Right atrium auricular region (tissue), 2 donors: ENCODE measurements at regions not wholly inside any gene's neighbourhood (a gene's known extent, or its start where the extent isn't known, plus 50 kb on each side); places are given as distances from the start of the nearest gene placed in this dataset.

ENCODE experiments used
- DNase-seq: peaks from one replicate; pipeline ENCODE4 v3.0.0-alpha.2; 2019; ENCODE audit warnings: low spot score
- H3K27ac ChIP-seq, 2 donors: fragments of 200-600 bp; sonication (generic); 1 replicate in 1 of 2; 2 replicates in 1 of 2; pipeline ENCODE4 v1.5.1; 2016 to 2019
- H3K27me3 ChIP-seq, 2 donors: fragments of 200-600 bp; sonication (generic); one replicate each; pipeline versions ENCODE4 v1.5.1 to v1.6.0; 2017 to 2019
- H3K36me3 ChIP-seq: fragments of 200-600 bp; sonication (generic); one replicate; pipeline ENCODE4 v1.5.1; 2016
- H3K4me1 ChIP-seq, 2 donors: fragments of 200-600 bp; sonication (generic); one replicate each; pipeline versions ENCODE4 v1.5.1 to v1.6.0; 2017 to 2019
- H3K4me3 ChIP-seq, 2 donors: fragments of 200-600 bp; sonication (generic); 1 replicate in 1 of 2; 2 replicates in 1 of 2; pipeline ENCODE4 v1.5.1; 2017 to 2019; ENCODE audit warnings: mild to moderate bottlenecking in 1 of 2, moderate library complexity in 1 of 2
- H3K9me3 ChIP-seq, 2 donors: fragments of 200-600 bp; sonication (generic); one replicate each; pipeline ENCODE4 v1.5.1; 2019
- CTCF ChIP-seq, 2 donors: fragments of 200-600 bp; sonication (generic); IDR thresholded peaks; one replicate each; pipeline ENCODE4 v1.5.1; 2019; ENCODE audit warnings: antibody characterized with exemption in 2 of 2

DNA sequence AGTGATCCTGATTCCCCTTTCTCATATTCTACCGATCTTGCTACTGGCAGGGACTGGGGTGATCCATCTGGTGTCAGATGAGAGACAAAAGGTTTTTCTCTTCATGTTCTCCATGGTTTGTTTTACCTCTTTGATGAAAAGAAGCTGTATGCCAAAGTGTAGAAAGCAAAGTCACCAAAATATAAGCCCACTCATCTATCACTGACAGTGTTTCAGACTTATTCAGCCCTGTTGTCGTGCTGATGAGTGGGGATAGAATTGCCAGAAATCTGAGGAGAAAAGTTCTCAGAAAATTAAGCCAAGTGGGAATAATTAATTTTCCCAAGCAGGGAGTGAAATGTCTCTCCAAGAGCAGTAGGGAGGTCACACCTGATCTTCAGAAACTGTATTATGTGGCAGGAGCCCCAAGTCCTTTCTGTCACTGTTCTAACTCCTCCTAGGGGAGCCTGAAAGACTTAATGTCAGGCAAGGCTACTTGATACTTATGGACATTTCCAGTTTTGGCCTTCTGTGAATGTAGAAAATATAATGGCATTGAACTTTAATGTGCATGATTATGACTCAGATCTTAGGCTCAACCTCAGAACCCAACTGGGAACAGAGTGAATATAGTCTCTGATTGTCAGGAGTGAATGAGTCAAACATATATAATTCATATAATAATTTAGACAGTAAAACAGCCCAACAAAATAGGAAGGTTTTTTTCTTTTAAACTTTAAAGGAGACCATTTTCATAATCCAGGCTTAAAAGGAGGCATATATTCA lies 298.1 kb downstream of the ANKRD50 start:
- DNase-seq, result no peak
- Histone ChIP-seq H3K27me3 (no peaks in the 10 kb centered on the region), H3K4me3 (no peak overlapping the region), H3K27ac (no peak overlapping the region), H3K9me3 (no peaks in the 10 kb centered on the region), H3K4me1 (no peaks in the 10 kb centered on the region), H3K36me3 (no peaks in the 10 kb centered on the region)
- TF ChIP-seq CTCF (IDR thresholded peaks at IDR 0.05), result no peak

- H3K27ac ChIP-seq, result no peak overlapping the region
- DNase-seq, result no peak
- H3K9me3 ChIP-seq, result no peaks in the 10 kb centered on the region
- H3K4me3 ChIP-seq, result no peak overlapping the region
- no peaks in the 10 kb centered on the region for H3K4me1 ChIP-seq
- no peaks in the 10 kb centered on the region for H3K27me3 ChIP-seq
- no peak for TF ChIP-seq CTCF (IDR thresholded peaks at IDR 0.05)
- H3K36me3 ChIP-seq, result no peaks in the 10 kb centered on the region
Measured at GRCh38 chr4:124415146-124415545, 297.4 kb downstream of the ANKRD50 start.

DNA sequence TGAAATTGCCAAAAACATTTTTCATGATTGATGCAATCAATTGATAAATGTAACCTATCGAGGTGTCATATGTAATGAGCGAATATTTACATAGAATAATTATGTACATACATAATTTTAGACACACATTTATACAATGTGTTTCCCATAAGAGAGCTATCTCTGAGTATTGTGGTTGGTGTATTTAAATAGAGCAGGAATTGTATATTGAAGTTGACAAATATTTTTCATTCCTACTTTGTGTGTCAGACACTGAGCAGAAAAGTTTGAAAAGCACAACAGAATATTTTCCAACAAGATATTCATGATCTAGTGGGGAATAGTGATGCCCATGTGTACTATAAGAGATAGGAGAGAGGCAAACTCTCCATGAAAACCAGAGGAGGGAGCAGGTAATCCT lies 295.2 kb downstream of the ANKRD50 start:
- no peaks in the 10 kb centered on the region for H3K36me3 ChIP-seq
- H3K9me3 ChIP-seq, result no peaks in the 10 kb centered on the region
- TF ChIP-seq CTCF (IDR thresholded peaks at IDR 0.05), result no peak
- H3K27ac ChIP-seq, result no peak overlapping the region
- DNase-seq, result no peak
- no peak overlapping the region for H3K4me3 ChIP-seq
- no peaks in the 10 kb centered on the region for H3K27me3 ChIP-seq
- no peaks in the 10 kb centered on the region for H3K4me1 ChIP-seq

- Histone ChIP-seq H3K27me3 (no peaks in the 10 kb centered on the region), H3K4me3 (no peak overlapping the region), H3K9me3 (no peaks in the 10 kb centered on the region), H3K4me1 (no peaks in the 10 kb centered on the region), H3K27ac (no peak overlapping the region), H3K36me3 (no peaks in the 10 kb centered on the region)
- TF ChIP-seq CTCF (IDR thresholded peaks at IDR 0.05), result no peak
- no peak for DNase-seq
Measured at GRCh38 chr4:124420166-124420695, 292.3 kb downstream of the ANKRD50 start.

DNA sequence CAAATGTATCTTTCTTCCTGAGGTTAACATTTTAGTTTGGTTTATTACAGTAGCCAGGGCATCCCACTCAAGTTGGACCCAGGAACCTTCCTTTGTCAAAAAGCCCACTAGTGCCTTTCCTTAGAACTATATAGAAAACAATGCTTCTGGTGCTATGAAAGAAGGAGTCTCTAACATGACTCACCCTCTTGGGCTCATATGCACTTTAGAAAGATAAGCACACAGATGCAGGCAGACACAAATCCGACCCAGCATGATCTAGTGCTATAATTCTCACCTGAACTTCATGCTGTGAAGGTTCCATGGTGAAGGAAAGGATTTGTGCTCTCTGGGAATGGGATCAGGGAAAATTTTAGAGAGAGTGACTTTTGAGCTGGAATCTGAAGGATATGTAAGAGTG lies 289.4 kb downstream of the ANKRD50 start:
- no peak for TF ChIP-seq CTCF (IDR thresholded peaks at IDR 0.05)
- H3K27me3 ChIP-seq, result no peaks in the 10 kb centered on the region
- no peaks in the 10 kb centered on the region for H3K4me1 ChIP-seq
- no peak for DNase-seq
- H3K4me3 ChIP-seq, result no peak overlapping the region
- no peaks in the 10 kb centered on the region for H3K9me3 ChIP-seq
- no peak overlapping the region for H3K27ac ChIP-seq
- no peaks in the 10 kb centered on the region for H3K36me3 ChIP-seq

GRCh38 chr4:124426279-124426678 lies 286.3 kb downstream of the ANKRD50 start:
- no peak overlapping the region for H3K27ac ChIP-seq
- no peak overlapping the region for H3K4me3 ChIP-seq
- no peaks in the 10 kb centered on the region for H3K4me1 ChIP-seq
- no peak for TF ChIP-seq CTCF (IDR thresholded peaks at IDR 0.05)
- H3K36me3 ChIP-seq, result no peaks in the 10 kb centered on the region
- no peaks in the 10 kb centered on the region for H3K9me3 ChIP-seq
- no peaks in the 10 kb centered on the region for H3K27me3 ChIP-seq
- DNase-seq, result no peak
